CD14-positive monocyte (primary cell): ENCODE measurements at regions not wholly inside any gene's neighbourhood (a gene's known extent, or its start where the extent isn't known, plus 50 kb on each side); places are given as distances from the start of the nearest gene placed in this dataset.

ENCODE experiments used
- DNase-seq, 3 donors: peaks; one replicate each; pipeline ENCODE4 v3.0.0-alpha.2; 2011 to 2022
- H2AFZ ChIP-seq: 2 replicates; pipeline ENCODE4 v1.6.0; 2012; ENCODE audit warnings: mild to moderate bottlenecking, low read depth, low read length, inconsistent platforms; ENCODE audit not compliant: insufficient read depth, poor library complexity, severe bottlenecking
- H3K27ac ChIP-seq, 2 donors: 1 replicate in 1 of 2; 2 replicates in 1 of 2; pipeline ENCODE4 v1.5.1; 2012 to 2013; ENCODE audit warnings: low read length in 2 of 2, control low read depth in 1 of 2, inconsistent platforms in 1 of 2, low read depth in 1 of 2, mild to moderate bottlenecking in 1 of 2
- H3K27me3 ChIP-seq, 2 donors: one replicate each; pipeline versions ENCODE4 v1.6.0 to v1.6.1; 2011 to 2013; ENCODE audit warnings: low read length in 2 of 2; ENCODE audit not compliant: control insufficient read depth in 2 of 2, insufficient read depth in 2 of 2
- H3K36me3 ChIP-seq, 2 donors: replicated peaks in 1 of 2; 1 replicate in 1 of 2; 2 replicates in 1 of 2; pipeline versions ENCODE4 v1.5.1 to v1.6.1; 2012 to 2013; ENCODE audit warnings: low read length in 2 of 2, control low read depth in 1 of 2, inconsistent platforms in 1 of 2, mild to moderate bottlenecking in 1 of 2; ENCODE audit not compliant: insufficient read depth in 2 of 2, control insufficient read depth in 1 of 2
- H3K4me1 ChIP-seq, 2 donors: 1 replicate in 1 of 2; 2 replicates in 1 of 2; pipeline versions ENCODE4 v1.5.1 to v1.6.1; 2012 to 2013; ENCODE audit warnings: low read length in 2 of 2, control low read depth in 1 of 2, inconsistent platforms in 1 of 2, mild to moderate bottlenecking in 1 of 2, moderate library complexity in 1 of 2; ENCODE audit not compliant: insufficient read depth in 2 of 2, control insufficient read depth in 1 of 2
- H3K4me2 ChIP-seq: replicated peaks from 2 replicates; pipeline ENCODE3; 2012; ENCODE audit warnings: low read length, moderate library complexity, mild to moderate bottlenecking; ENCODE audit not compliant: poor library complexity, severe bottlenecking; ENCODE audit errors: extremely low read depth
- H3K4me3 ChIP-seq, 3 experiments: fragments of 200-600 bp in 1 of 3; sonication (generic) in 1 of 3; replicated peaks in 1 of 3; 1 replicate in 2 of 3; 2 replicates in 1 of 3; pipeline ENCODE4 v1.5.1; 2011 to 2013; ENCODE audit warnings: low read length in 3 of 3, mild to moderate bottlenecking in 3 of 3, control low read depth in 2 of 3, low read depth in 2 of 3, inconsistent platforms in 1 of 3, moderate library complexity in 1 of 3
- H3K79me2 ChIP-seq: 2 replicates; pipeline ENCODE4 v1.6.0; 2012; ENCODE audit warnings: mild to moderate bottlenecking, control low read depth, inconsistent platforms, low read length, moderate library complexity; ENCODE audit not compliant: insufficient read depth
- H3K9ac ChIP-seq: 2 replicates; pipeline ENCODE4 v1.6.0; 2017; ENCODE audit warnings: low read length, mild to moderate bottlenecking; ENCODE audit not compliant: insufficient read depth, poor library complexity, severe bottlenecking
- H3K9me3 ChIP-seq, 2 donors: replicated peaks in 1 of 2; 1 replicate in 1 of 2; 2 replicates in 1 of 2; pipeline versions ENCODE4 v1.5.1 to v1.6.1; 2012 to 2013; ENCODE audit warnings: low read length in 2 of 2, control low read depth in 1 of 2; ENCODE audit not compliant: control insufficient read depth in 1 of 2, insufficient read depth in 1 of 2
- H4K20me1 ChIP-seq: 2 replicates; pipeline ENCODE4 v1.6.0; 2012; ENCODE audit warnings: mild to moderate bottlenecking, low read length, control low read depth, moderate library complexity; ENCODE audit not compliant: insufficient read depth
- H3K27ac Mint-ChIP-seq, 7 donors: one replicate each; pipeline ENCODE4 v1.8.0; 2020; ENCODE audit warnings: mild to moderate bottlenecking in 7 of 7, mixed read lengths in 7 of 7, moderate library complexity in 6 of 7, inconsistent platforms in 2 of 7
- H3K27me3 Mint-ChIP-seq, 3 donors: one replicate each; pipeline ENCODE4 v1.8.0; 2021 to 2022; ENCODE audit warnings: low read depth in 3 of 3, mild to moderate bottlenecking in 3 of 3, mixed read lengths in 3 of 3, moderate library complexity in 3 of 3, inconsistent platforms in 1 of 3
- H3K36me3 Mint-ChIP-seq, 2 donors: one replicate each; pipeline ENCODE4 v1.8.0; 2020; ENCODE audit warnings: mixed read lengths in 2 of 2, inconsistent platforms in 1 of 2, mild to moderate bottlenecking in 1 of 2
- H3K4me1 Mint-ChIP-seq: one replicate; pipeline ENCODE4 v1.8.0; 2020; ENCODE audit warnings: mild to moderate bottlenecking, mixed read lengths
- H3K4me3 Mint-ChIP-seq, 2 donors: one replicate each; pipeline ENCODE4 v1.8.0; 2020; ENCODE audit warnings: mild to moderate bottlenecking in 2 of 2, mixed read lengths in 2 of 2, moderate library complexity in 1 of 2
- H3K9me3 Mint-ChIP-seq, 7 donors: one replicate each; pipeline ENCODE4 v1.8.0; 2020 to 2022; ENCODE audit warnings: mixed read lengths in 7 of 7, mild to moderate bottlenecking in 6 of 7, moderate library complexity in 6 of 7, inconsistent platforms in 2 of 7
- CTCF ChIP-seq: fragments of 200-600 bp; IDR thresholded peaks from one replicate; pipeline ENCODE4 v1.8.0; 2022; ENCODE audit warnings: antibody characterized with exemption, mild to moderate bottlenecking
- WGBS: methylation state at CpG from one replicate; pipeline ENCODE4 v1.1.5; 2013; ENCODE audit warnings: missing lambda C conversion rate; ENCODE audit not compliant: insufficient coverage; 5-methylcytosine and 5-hydroxymethylcytosine counted together
- intact Hi-C, 2 donors: fragments of 100-400 bp; cut with micrococcal nuclease; formaldehyde crosslinking; loops; one replicate each; pipeline versions ENCODE4 v1.15.0 to v1.15.1; 2023

GRCh38 chr9:110121170-110121569 lies 86.8 kb downstream of the C9orf152 start:
- Mint-ChIP-seq H3K9me3 (no peaks in the 10 kb centered on the region), H3K4me3 (no peak overlapping the region), H3K27ac (no peak overlapping the region), H3K4me1 (peaks cover 13% of the 10 kb centered on the region), H3K27me3 (peaks cover 0 to 3% (median 0%) of the 10 kb centered on the region in 3 donors), H3K36me3 (no peaks in the 10 kb centered on the region)
- Histone ChIP-seq H3K4me2 (no peak overlapping the region), H3K79me2 (peaks cover 35% of the 10 kb centered on the region), H3K4me3 (no peak overlapping the region), H3K27me3 (no peaks in the 10 kb centered on the region), H3K4me1 (peaks cover 4 to 6% of the 10 kb centered on the region in 2 donors), H3K9ac (no peak overlapping the region), H4K20me1 (no peaks in the 10 kb centered on the region), H3K9me3 (no peaks in the 10 kb centered on the region), H3K27ac (no peak overlapping the region), H3K36me3 (no peaks in the 10 kb centered on the region), H2AFZ (no peak overlapping the region)
- intact Hi-C loops, result no loop called here
- 89% methylated on average over 2 of the region's 3 CpGs for WGBS
- TF ChIP-seq CTCF, result no peak
- DNase-seq, result no peak

DNA sequence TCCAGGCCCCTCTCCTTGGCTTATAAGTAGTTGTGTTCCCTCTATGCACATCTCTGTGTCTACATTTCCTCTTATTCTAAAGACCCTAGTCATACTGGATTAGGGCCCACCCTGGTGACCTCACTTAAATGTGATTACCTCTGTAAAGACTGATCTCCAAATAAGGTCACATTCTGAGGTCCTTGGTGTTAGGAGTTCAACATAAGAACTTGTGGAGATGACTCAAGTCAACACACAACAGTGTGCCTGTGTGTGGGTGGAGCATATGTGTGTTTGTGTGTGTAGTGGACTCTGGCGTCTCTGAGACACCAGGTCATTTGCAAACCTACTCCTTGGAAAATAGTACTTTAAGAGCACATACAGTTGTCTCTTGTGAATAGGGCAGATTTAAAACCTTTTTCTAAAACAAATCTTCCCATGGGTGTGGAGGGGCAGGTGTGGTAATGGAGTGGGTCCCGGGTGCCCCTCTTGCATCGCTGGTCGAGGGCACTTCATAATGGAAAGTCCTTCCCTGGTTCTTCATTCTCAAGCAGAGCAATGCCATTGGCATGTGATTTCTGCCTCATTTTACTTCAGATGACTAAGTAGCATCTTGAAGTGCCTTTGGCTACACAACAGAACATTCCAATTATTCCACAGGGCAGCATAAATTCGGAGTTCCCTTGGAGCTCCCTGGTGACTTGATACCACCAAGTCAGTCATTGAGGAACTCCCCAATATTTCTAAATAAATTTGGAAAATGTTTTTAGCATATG lies 84.4 kb downstream of the C9orf152 start:
- Histone ChIP-seq H3K36me3 (no peaks in the 10 kb centered on the region), H3K4me1 (peaks cover 27 to 30% of the 10 kb centered on the region in 2 donors), H3K27me3 (no peaks in the 10 kb centered on the region), H4K20me1 (no peaks in the 10 kb centered on the region), H3K27ac (no peak overlapping the region), H3K9me3 (no peaks in the 10 kb centered on the region), H2AFZ (no peak overlapping the region), H3K4me3 (no peak overlapping the region), H3K4me2 (no peak overlapping the region), H3K9ac (no peak overlapping the region), H3K79me2 (peaks cover 40% of the 10 kb centered on the region)
- intact Hi-C loops, result no loop called here
- H3K4me3 Mint-ChIP-seq, result no peak overlapping the region
- DNase-seq, result no peak
- no peaks in the 10 kb centered on the region for H3K9me3 Mint-ChIP-seq
- H3K36me3 Mint-ChIP-seq, result no peaks in the 10 kb centered on the region
- TF ChIP-seq CTCF, result no peak
- no CpG with 5 or more reads among the region's 5 CpGs for WGBS
- peaks cover 0 to 3% (median 0%) of the 10 kb centered on the region in 3 donors for H3K27me3 Mint-ChIP-seq
- no peak overlapping the region for H3K27ac Mint-ChIP-seq
- peaks cover 33% of the 10 kb centered on the region for H3K4me1 Mint-ChIP-seq
